ENCODE measurements at regions not wholly inside any gene's neighbourhood (a gene's known extent, or its start where the extent isn't known, plus 50 kb on each side); places are given as distances from the start of the nearest gene placed in this dataset.
A peak's percentile ranks its signal among the peaks of the same experiment; 100 is the strongest.
"Not testable (repeated sequence)": the region's sequence is repeated elsewhere in the genome, so short reads cannot be mapped to it uniquely, and the experiment has no call there.

DNA sequence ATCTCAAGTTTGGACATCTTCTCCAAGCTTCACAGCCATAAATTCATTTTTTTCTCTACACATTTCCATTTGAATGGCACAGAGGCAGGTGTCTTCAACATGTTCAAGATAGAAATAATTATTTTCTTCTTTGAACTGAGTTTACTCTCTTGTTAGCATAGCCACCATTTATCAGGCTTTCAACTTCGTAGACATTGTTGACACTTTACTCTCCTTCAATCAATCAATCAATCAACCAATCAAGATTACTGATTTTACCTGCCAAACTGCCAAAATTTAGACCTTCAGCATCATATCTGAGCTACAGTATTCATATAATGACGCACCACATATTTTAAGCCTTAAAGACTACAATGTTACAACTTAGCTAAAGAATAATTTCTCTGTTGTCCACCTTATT is 300.1 kb upstream of the LUZP2 start:
- Mint-ChIP-seq H3K27ac (no peak overlapping the region), H3K27me3 (no peaks in the 10 kb centered on the region), H3K4me1 (no peaks in the 10 kb centered on the region), H3K36me3 (no peaks in the 10 kb centered on the region), H3K9me3 (peaks cover 0 to 5% (median 2%) of the 10 kb centered on the region in 3 donors), H3K4me3 (no peak overlapping the region)

DNA sequence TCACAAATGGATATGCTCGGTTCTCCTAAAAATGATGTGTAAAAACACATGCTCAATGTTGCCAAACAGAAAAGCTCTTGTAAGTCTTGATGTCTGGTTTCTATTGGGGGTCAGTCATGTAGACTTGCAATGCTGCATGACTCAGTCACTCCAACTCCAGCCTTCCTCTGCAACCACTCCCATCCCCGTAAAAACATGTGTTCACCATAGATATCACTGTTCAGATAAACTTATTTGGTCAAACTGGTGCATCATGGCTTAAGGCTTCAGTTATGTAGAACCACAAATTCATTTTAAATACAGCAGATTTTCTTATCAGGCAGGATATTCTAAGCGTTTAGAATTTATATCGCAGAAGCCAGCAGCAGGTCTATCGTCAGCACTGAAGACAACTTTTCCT is 298.4 kb upstream of the LUZP2 start:
- H3K4me3 Mint-ChIP-seq, result no peak overlapping the region
- H3K27ac Mint-ChIP-seq, result no peak overlapping the region
- H3K4me1 Mint-ChIP-seq, result no peaks in the 10 kb centered on the region
- H3K36me3 Mint-ChIP-seq, result no peaks in the 10 kb centered on the region
- H3K27me3 Mint-ChIP-seq, result no peaks in the 10 kb centered on the region
- peaks cover 0 to 4% (median 0%) of the 10 kb centered on the region in 3 donors for H3K9me3 Mint-ChIP-seq

DNA sequence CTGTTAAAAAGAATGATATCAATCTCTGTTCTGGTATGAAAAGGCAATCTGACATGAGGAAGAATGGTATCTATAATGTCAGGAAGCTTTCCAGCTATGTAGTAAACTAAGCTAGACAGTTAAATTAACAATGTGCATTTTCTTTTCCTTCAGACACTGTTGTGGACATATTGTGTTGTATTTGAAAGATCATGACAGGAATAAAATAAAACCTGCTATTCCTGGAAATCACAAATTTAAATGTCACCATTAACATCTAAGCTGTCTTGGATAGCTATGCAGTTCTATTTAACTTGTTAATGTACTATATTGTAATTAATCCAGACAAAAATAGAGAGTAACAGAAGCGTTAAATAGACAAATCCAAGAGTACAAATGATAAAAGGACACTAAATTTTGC is 297.4 kb upstream of the LUZP2 start:
- peaks cover 0 to 4% (median 0%) of the 10 kb centered on the region in 3 donors for H3K9me3 Mint-ChIP-seq
- no peaks in the 10 kb centered on the region for H3K27me3 Mint-ChIP-seq
- H3K36me3 Mint-ChIP-seq, result no peaks in the 10 kb centered on the region
- H3K27ac Mint-ChIP-seq, result no peak overlapping the region
- no peak overlapping the region for H3K4me3 Mint-ChIP-seq
- no peaks in the 10 kb centered on the region for H3K4me1 Mint-ChIP-seq

DNA sequence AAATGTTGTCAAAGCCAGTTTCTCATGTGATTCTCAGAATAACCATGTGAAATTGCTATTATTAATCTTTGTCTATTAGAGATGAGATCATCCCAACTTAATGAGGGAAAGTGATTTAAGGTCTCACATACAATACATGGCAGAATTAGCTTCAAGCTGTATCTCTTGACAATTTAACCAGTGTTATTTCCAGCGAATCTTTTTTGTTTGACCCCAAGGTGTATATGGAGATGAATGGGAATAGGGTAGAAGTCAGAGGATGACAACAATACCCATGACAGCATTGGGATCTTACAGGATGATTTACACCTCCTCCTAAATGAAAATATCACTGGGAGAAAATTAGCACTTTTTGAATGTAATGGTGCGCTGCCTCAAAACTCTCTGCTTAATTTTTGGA is 290.8 kb upstream of the LUZP2 start:
- H3K9me3 Mint-ChIP-seq, result peaks cover 1 to 3% (median 3%) of the 10 kb centered on the region in 3 donors

DNA sequence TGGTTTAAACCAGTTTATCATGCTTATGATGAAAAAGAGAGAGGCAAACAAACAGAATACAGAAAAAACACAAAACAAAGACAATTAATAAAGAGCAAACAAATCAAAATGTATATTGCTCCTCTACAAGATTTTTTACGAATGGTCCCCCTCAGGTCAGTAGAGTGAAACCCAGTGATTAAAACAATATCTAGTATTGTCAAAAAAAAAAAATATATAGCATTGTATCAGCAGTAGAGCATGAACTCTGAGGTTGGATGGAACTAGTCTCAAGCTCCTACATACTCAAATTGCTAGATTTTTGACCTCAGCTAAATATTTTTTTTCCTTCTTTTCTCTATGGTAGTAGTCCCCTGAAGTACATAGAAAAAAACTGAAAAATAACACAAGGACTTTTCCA is 290.3 kb upstream of the LUZP2 start:
- H3K4me3 Mint-ChIP-seq, result no peak overlapping the region
- no peaks in the 10 kb centered on the region for H3K4me1 Mint-ChIP-seq

More for the DNA sequence above, 290.8 kb upstream of the LUZP2 start:
- Mint-ChIP-seq H3K4me3 (no peak overlapping the region), H3K4me1 (no peaks in the 10 kb centered on the region), H3K27me3 (no peaks in the 10 kb centered on the region), H3K36me3 (no peaks in the 10 kb centered on the region), H3K27ac (no peak overlapping the region)

DNA sequence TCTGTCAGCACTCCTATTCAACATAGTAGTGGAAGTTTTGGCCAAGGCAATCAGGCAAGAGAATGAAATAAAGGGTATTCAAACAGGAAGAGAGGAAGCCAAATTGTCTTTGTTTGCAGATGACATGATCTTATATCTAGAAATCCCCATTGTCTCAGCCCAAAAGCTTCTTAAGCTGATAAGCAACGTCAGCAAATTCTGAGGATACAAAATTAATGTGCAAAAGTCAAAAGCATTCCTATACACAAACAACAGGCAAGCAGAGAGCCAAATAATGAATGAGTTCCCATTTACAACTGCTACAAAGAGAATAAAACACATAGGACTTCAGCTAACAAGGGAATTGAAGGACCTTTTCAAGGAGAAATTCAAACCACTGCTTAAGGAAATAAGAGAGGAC is 280.4 kb upstream of the LUZP2 start:
- H3K36me3 Mint-ChIP-seq, result no peaks in the 10 kb centered on the region
- H3K9me3 Mint-ChIP-seq, result peaks cover 0 to 18% (median 0%) of the 10 kb centered on the region in 3 donors

More for the DNA sequence above, 290.3 kb upstream of the LUZP2 start:
- peaks cover 1 to 3% (median 3%) of the 10 kb centered on the region in 3 donors for H3K9me3 Mint-ChIP-seq
- no peak overlapping the region for H3K27ac Mint-ChIP-seq
- no peaks in the 10 kb centered on the region for H3K27me3 Mint-ChIP-seq
- no peaks in the 10 kb centered on the region for H3K36me3 Mint-ChIP-seq

DNA sequence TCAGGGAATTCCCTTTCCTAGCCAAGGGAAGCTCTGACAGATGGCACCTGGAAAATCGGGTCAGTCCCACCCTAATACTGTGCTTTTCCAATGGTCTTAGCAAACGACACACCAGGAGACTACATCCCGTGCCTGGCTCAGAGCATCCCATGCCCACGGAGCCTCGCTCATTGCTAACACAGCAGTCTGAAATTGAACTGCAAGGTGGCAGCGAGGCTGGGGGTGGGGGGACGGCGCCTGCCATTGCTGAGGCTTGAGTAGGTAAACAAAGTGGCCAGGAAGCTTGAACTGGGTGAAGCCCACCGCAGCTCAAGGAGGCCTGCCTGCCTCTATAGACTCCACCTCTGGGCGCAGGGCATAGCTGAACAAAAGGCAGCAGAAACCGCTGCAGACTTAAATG is 279.5 kb upstream of the LUZP2 start:
- not testable (repeated sequence) for H3K27me3 Mint-ChIP-seq, H3K36me3 Mint-ChIP-seq, H3K4me3 Mint-ChIP-seq, H3K4me1 Mint-ChIP-seq, H3K27ac Mint-ChIP-seq
- H3K9me3 Mint-ChIP-seq, result peaks cover 0 to 18% (median 0%) of the 10 kb centered on the region in 3 donors

More for the DNA sequence above, 280.4 kb upstream of the LUZP2 start:
- H3K27ac Mint-ChIP-seq, result no peak overlapping the region
- H3K27me3 Mint-ChIP-seq, result no peaks in the 10 kb centered on the region
- H3K4me1 Mint-ChIP-seq, result no peaks in the 10 kb centered on the region
- H3K4me3 Mint-ChIP-seq, result no peak overlapping the region

DNA sequence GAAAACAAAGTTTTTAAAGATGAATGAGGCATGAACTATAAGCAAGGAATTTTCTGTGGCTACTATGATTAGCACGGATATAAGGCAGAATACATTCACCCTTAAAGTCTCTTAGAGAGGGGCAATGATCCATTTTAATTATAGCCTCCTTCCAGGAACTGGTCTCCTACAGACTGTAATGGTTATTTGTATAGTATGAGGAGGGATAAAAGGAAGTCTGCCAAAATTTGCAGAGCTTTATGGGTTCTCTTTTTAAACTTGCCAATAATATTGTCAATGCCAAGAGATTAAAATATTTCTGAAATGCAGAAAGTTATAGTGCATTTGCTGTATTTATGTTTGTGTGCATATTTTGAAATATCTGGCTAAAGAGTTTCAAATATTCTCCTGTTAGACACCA is 271.4 kb upstream of the LUZP2 start:
- H3K27me3 Mint-ChIP-seq, result no peaks in the 10 kb centered on the region
- no peaks in the 10 kb centered on the region for H3K4me1 Mint-ChIP-seq
- H3K27ac Mint-ChIP-seq, result peak overlapping the region in 1 of 3 donors; percentile 20
- peaks cover 3 to 18% (median 6%) of the 10 kb centered on the region in 3 donors for H3K9me3 Mint-ChIP-seq
- H3K36me3 Mint-ChIP-seq, result peaks cover 2% of the 10 kb centered on the region
- no peak overlapping the region for H3K4me3 Mint-ChIP-seq

DNA sequence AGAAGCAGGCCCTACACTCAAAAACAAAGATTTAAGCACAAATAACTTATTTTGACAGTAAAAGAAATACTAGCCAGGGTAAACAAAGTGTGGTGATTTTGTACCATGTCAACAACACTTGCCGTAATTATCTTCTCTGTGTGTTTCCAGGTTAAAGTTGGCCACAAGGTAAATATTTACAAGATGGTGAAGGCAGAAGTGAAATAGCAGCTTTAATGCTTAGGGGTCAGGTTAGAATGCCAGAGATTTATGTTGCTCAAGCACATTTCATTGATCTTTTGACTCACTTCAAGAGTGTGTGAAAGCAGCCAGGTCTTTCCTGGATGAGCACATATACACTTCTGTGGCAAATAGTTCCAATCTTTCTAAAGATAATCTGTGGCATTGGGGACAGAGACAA is 270.2 kb upstream of the LUZP2 start:
- peaks cover 5 to 18% (median 6%) of the 10 kb centered on the region in 3 donors for H3K9me3 Mint-ChIP-seq
- H3K4me1 Mint-ChIP-seq, result no peaks in the 10 kb centered on the region
- H3K27me3 Mint-ChIP-seq, result no peaks in the 10 kb centered on the region
- no peak overlapping the region for H3K27ac Mint-ChIP-seq
- H3K36me3 Mint-ChIP-seq, result peaks cover 2% of the 10 kb centered on the region
- no peak overlapping the region for H3K4me3 Mint-ChIP-seq

DNA sequence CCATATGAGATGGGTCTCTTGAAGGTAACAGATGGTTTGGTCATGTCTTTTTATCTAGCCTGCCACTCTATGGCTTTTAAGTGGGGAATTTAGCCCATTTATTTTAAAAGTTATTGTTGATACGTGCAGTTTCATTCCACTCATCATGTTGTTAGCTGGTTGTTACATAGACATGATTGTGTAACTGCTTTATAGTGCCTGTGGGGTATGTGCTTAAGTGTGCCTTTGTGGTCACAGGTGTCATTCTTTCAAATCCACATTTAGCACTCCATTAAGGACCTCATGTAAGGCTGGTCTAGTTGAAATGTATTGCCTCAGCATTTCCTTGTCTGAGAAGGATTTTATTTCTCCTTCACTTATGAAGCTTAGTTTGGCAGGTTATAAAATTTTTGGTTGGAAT is 263.8 kb upstream of the LUZP2 start:
- Mint-ChIP-seq H3K4me1 (no peaks in the 10 kb centered on the region), H3K27me3 (no peaks in the 10 kb centered on the region), H3K9me3 (peaks cover 7 to 14% (median 8%) of the 10 kb centered on the region in 3 donors), H3K36me3 (peaks cover under 1% of the 10 kb centered on the region), H3K4me3 (no peak overlapping the region), H3K27ac (no peak overlapping the region)

DNA sequence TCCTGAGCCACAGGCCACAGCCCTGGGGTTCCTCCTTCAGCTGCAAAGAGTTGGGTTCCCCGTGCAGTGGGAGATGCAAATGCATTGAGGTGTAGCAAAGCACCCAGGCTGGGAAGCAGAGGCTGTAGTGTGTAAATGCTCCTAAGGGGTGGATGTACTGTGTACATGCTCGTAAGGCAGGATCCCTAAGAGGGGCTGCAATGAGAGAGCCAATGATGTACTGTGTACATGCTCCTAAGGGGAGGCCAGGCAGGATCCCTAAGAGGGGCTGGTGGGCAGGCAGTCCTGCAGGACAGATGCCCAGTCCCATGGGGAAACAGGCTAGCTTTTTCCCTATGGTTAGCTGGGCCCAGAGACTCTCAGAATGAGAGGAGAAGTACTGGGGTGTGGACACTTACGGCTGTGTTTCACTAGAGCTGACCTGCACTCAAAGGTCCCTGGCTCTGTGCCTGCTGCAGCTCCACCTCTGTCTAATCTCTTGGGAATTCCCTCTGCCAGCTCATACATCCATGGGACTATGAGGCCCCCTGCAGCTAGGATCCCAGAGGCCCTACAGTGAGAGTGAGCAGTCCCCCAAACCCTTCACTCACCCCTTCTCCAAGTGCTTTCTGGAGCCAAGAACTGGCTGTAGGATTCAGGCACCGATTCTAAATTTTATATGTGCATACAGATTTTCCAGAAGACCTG is 261.9 kb upstream of the LUZP2 start:
- Mint-ChIP-seq H3K4me1 (no peaks in the 10 kb centered on the region), H3K36me3 (no peaks in the 10 kb centered on the region), H3K27ac (no peak overlapping the region), H3K9me3 (peaks cover 3 to 8% (median 8%) of the 10 kb centered on the region in 3 donors), H3K27me3 (no peaks in the 10 kb centered on the region), H3K4me3 (no peak overlapping the region)

DNA sequence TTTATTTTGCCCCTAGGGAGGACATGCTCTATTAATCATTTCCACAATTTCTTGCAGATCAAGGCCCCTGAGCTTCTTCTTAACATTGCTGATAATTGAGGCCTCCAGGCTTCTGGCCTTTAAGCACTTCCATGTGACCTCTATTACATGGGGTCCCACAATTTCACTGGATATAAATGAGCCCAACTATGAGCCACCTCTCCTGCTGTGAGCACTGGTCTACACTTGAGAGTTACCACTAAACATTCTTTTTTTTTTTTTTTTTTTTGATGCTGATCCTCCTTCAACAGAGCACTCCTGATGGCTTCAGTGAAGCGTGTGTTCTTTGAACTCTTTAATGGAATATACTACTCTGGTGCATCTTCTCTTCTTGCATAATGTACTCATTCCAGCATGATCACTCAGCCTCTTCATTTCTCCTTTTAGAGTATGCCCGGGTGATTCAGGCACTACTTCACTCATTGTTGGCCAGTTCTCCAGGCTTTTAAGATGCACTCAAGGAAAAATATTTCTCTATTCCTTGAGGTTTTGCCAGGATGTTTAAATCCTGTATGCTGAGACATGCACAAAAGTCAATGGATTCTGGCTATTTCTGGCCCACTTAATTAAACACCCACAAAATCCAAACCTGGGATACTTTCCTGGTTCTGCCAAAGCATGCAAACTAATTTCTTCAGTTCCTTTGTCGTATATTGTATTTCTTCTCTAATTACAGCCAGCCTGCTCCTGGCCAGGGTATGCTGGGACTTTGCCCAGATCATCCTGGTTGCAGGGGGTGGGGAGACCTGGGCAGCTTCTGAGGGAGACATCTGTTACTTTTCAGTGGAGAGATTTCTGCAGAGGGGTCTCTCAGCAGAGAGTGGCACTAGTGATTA is 257.8 kb upstream of the LUZP2 start:
- Mint-ChIP-seq H3K27ac (no peak overlapping the region), H3K36me3 (no peaks in the 10 kb centered on the region), H3K4me3 (no peak overlapping the region), H3K27me3 (no peaks in the 10 kb centered on the region), H3K4me1 (no peaks in the 10 kb centered on the region), H3K9me3 (peaks cover 0 to 10% (median 7%) of the 10 kb centered on the region in 3 donors)

DNA sequence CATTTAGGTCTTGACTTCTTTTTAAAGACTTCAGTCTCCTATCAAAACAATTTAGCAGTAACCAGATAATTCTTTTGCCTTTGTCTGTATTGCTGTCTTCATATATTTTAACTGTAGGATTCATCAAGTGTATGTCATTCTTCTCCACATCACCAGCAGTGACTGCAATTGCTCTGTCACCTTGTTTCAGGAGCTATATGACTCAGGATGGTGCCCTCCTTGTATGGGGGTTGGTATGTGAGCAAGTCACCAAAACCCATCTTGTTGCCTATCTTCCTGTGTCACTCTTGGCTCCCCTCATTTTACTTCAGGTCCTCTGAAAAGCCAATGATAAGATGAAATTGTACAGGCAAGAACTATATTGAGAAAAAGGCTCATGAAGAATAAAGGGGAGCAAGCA is 256.9 kb upstream of the LUZP2 start:
- no peak overlapping the region for H3K27ac Mint-ChIP-seq
- H3K4me3 Mint-ChIP-seq, result no peak overlapping the region
- no peaks in the 10 kb centered on the region for H3K36me3 Mint-ChIP-seq
- H3K27me3 Mint-ChIP-seq, result no peaks in the 10 kb centered on the region
- no peaks in the 10 kb centered on the region for H3K4me1 Mint-ChIP-seq
- H3K9me3 Mint-ChIP-seq, result peaks cover 3 to 10% (median 5%) of the 10 kb centered on the region in 3 donors

DNA sequence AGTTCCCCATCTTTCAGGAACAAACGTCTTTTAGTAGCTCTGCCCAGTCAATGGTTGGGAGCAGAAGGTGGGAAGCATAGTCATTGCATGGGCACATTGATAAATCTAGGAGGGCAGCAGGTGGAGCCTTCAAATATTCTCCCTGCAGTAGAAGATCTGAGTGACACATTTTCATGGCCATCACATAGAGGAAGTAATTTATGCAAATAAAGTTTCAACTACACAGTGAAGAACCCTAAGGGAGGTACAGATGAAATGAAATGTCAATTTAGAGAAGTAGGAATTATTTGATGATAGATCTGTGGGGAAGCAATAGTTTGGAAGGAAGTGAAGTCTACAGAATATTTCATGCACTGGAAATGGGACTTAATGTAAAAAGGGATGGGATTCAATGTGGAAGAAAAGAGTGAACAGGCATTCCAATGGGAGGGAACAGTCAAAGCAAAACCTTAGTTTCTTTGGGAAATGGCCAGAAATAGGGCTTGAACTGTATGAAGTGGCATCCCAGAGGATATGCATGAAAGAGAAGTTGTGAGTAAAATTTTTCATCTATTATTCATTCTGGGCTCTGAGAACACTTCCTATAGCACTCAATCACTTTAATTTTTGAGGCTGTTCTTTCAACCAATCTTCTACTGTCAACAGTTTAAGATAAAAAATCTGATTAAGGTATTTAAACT is 256.2 kb upstream of the LUZP2 start:
- H3K4me1 Mint-ChIP-seq, result no peaks in the 10 kb centered on the region
- peaks cover 3 to 10% (median 5%) of the 10 kb centered on the region in 3 donors for H3K9me3 Mint-ChIP-seq
- no peak overlapping the region for H3K27ac Mint-ChIP-seq
- no peaks in the 10 kb centered on the region for H3K27me3 Mint-ChIP-seq
- H3K36me3 Mint-ChIP-seq, result no peaks in the 10 kb centered on the region
- H3K4me3 Mint-ChIP-seq, result no peak overlapping the region

DNA sequence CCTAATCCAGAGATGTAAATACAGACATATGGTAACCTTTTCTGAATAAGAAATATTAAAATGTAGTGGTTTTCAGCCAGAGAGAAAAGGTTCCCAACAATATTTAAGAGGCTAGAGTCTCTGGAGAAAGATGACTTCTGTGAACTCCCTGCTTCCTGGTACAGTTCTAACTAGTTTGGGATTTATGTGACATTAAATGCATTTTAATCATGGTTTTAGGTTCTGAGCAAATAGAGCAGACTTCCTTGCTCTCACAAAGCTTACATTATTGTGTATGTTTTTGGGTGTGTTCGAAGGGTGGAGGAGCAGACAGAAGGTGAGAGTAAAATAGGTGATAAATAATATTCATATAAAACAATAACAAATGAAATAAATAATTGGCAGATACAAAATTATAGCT is 250.1 kb upstream of the LUZP2 start:
- Mint-ChIP-seq H3K36me3 (no peaks in the 10 kb centered on the region), H3K27me3 (no peaks in the 10 kb centered on the region), H3K27ac (no peak overlapping the region), H3K9me3 (peaks cover 0 to 5% (median 3%) of the 10 kb centered on the region in 3 donors), H3K4me3 (no peak overlapping the region), H3K4me1 (no peaks in the 10 kb centered on the region)
